ENCODE measurements at regions not wholly inside any gene's neighbourhood (a gene's known extent, or its start where the extent isn't known, plus 50 kb on each side); places are given as distances from the start of the nearest gene placed in this dataset.

DNA sequence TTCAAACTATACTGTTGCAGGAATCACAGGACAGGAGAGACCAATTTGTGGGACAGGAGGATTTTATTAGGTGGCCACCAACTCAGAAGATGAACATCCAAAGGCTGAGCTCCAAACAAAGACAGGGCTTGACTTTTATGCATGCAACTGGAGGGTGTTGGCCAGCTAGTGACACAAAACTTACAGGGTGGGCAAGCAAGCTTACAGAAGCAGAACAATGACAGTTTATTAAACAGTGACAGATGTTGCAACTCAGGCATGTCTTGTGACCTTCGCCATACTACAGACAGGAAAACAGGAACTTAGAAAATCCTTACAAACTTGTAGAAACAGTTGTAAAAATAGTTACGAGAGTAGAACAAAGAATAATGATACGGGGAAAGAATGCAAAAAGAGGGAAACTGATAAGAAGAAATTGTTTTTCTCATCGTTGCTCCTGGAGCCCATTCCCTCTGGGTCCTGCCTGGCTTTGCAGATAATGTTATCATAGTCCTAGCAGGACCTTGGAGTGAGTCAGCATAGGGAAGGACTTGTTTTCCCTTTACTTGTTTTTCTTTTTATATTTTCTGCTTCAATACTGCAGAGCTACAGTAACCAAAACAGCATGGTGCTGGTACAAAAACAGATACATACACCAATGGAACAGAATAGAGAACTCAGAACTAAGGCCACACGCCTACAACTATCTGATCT is 2083.0 kb upstream of the ACO1 start:
- no peak overlapping the region for H3K56ac ChIP-seq (ENCODE audit: insufficient read length, low read depth, low read length)
- H3K4me1 Mint-ChIP-seq: peaks cover 0 to 5% of the 10 kb centered on the region in 2 experiments; a peak in 1 of 4 replicates
- no peak overlapping the region for H3K4ac ChIP-seq (ENCODE audit: low read depth, low read length)
- H3K4me3 Mint-ChIP-seq: no peak overlapping the region
- no peak overlapping the region for H3T11ph ChIP-seq (ENCODE audit: low read length)
- no peak overlapping the region for H3K23ac ChIP-seq (ENCODE audit: insufficient read length, low read depth, low read length)
- no peak overlapping the region for H2BK12ac ChIP-seq (ENCODE audit: insufficient read length, low read depth, low read length)
- H4K8ac ChIP-seq (replicated peaks; ENCODE audit: insufficient read length, low read depth, low read length): no peak overlapping the region
- H3K27me3 ChIP-seq (ENCODE audit: insufficient read depth, low read length): no peaks in the 10 kb centered on the region
- H2BK5ac ChIP-seq (ENCODE audit: insufficient read length, low read length): no peak overlapping the region
- no peaks in the 10 kb centered on the region for H3K23me2 ChIP-seq (ENCODE audit: insufficient read length, low read depth, low read length, poor library complexity, severe bottlenecking)
- no peak overlapping the region for H2AK5ac ChIP-seq (ENCODE audit: insufficient read length, low read length)
- no peak overlapping the region for H3K18ac ChIP-seq (ENCODE audit: insufficient read length, low read depth, low read length)
- no peaks in the 10 kb centered on the region for H3K27me3 Mint-ChIP-seq (ENCODE audit: low read depth)
- no peaks in the 10 kb centered on the region for H3K79me2 ChIP-seq (ENCODE audit: insufficient read depth, low read length)
- H3K9me3 Mint-ChIP-seq: peaks cover 0 to 3% of the 10 kb centered on the region in 2 experiments; a peak in 1 of 5 replicates
- no peak for DNase-seq
- no peak overlapping the region for H3K27ac Mint-ChIP-seq
- H2AFZ ChIP-seq (ENCODE audit: low read length): no peak overlapping the region
- no peaks in the 10 kb centered on the region for H3K36me3 Mint-ChIP-seq (ENCODE audit: insufficient read depth in 1 of 3, low read depth in 3 of 3)
- H3K9ac ChIP-seq (ENCODE audit: extremely low read depth, insufficient read length, low read length): no peak overlapping the region
- H4K20me1 ChIP-seq (ENCODE audit: control insufficient read depth, insufficient read depth, insufficient read length): no peaks in the 10 kb centered on the region
- no peaks in the 10 kb centered on the region for H3K9me3 ChIP-seq (ENCODE audit: control insufficient read depth, low read depth, low read length)
- H4K91ac ChIP-seq (ENCODE audit: insufficient read length, low read depth, low read length): no peak overlapping the region
- no CpG with 5 or more reads among the region's 5 CpGs for WGBS (ENCODE audit: extremely low coverage, insufficient read length, low lambda C conversion rate)
- no peak overlapping the region for H4K5ac ChIP-seq (ENCODE audit: insufficient read length, low read depth, low read length)
- no peak overlapping the region for H2BK20ac ChIP-seq (ENCODE audit: low read depth, low read length, poor library complexity, severe bottlenecking)
- no peak for TF ChIP-seq CTCF (conservative IDR thresholded peaks at IDR 0.05)
- H3K79me1 ChIP-seq (ENCODE audit: insufficient read depth, low read depth, low read length, poor library complexity, severe bottlenecking): no peaks in the 10 kb centered on the region
- no peak overlapping the region for H3K27ac ChIP-seq (ENCODE audit: insufficient read length, low read depth, low read length)
- H2BK15ac ChIP-seq (ENCODE audit: low read depth, low read length): no peak overlapping the region
- H2BK120ac ChIP-seq (ENCODE audit: low read depth, low read length, poor library complexity, severe bottlenecking): no peak overlapping the region
- no peaks in the 10 kb centered on the region for H3K4me1 ChIP-seq (ENCODE audit: insufficient read depth, low read length)
- H3K4me2 ChIP-seq (ENCODE audit: insufficient read depth, insufficient read length, low read length): no peak overlapping the region
- no peak overlapping the region for H3K14ac ChIP-seq (ENCODE audit: insufficient read depth, low read length)

All from H9 (cell line).